HG02588 (cell line): ENCODE measurements at regions not wholly inside any gene's neighbourhood (a gene's known extent, or its start where the extent isn't known, plus 50 kb on each side); places are given as distances from the start of the nearest gene placed in this dataset.

Experiments
- ATAC-seq: cut with Tn5 transposase; IDR thresholded peaks from one replicate; pipeline ENCODE4 v1.9.1; 2021; ENCODE audit warnings: mild to moderate bottlenecking, moderate library complexity; ENCODE audit not compliant: unreplicated experiment

- ATAC-seq = no peak
Measured at GRCh38 chr6:88360203-88360797, 194.2 kb upstream of the CNR1 start.

- ATAC-seq = no peak
Measured at GRCh38 chr6:88359530-88360202, 193.5 kb upstream of the CNR1 start.

DNA sequence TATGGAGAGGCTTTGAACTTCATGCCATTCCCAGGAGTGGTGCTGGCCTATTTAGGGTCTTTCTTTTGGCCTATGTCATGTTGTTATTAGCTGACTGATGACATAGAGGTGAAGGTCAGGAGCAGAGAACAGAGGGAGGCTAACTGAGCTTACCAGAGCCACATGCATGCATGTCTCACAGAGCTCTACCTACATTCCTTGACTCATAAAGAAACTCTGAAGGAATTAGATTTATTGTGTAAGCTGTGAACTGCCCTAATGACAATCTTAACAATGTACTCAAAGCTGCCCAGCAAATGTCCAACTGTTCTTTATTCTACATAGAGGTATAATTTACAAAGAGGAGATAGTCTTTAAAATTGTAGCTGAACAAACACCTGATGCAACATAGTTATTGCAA, 192.7 kb upstream of the CNR1 start:
- no peak for ATAC-seq

DNA sequence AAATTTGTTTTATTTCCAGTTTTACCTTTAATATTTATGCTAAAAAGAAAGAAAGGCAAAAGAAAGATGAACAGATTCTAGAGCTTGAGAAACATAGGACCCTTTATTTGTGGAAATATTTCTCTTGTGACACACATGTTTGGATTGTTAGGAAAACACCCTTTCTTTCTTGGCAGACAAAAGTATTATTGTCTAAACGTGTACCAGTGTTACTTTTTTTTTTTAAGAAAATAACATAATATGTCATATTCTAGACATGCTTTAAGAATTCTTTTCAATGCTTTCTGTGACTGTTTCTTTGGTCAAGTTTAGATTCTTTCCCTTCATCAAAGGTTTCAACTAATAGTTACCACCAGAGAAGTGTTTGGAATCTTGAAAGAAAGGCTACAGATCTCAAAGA, 183.4 kb upstream of the CNR1 start:
- ATAC-seq = no peak

- ATAC-seq = no peak
Measured at GRCh38 chr6:88342336-88342735, 176.2 kb upstream of the CNR1 start.

- ATAC-seq = no peak
Measured at GRCh38 chr6:88339761-88340160, 173.6 kb upstream of the CNR1 start.

GRCh38 chr6:88321306-88321705, 155.2 kb upstream of the CNR1 start:
- no peak for ATAC-seq

DNA sequence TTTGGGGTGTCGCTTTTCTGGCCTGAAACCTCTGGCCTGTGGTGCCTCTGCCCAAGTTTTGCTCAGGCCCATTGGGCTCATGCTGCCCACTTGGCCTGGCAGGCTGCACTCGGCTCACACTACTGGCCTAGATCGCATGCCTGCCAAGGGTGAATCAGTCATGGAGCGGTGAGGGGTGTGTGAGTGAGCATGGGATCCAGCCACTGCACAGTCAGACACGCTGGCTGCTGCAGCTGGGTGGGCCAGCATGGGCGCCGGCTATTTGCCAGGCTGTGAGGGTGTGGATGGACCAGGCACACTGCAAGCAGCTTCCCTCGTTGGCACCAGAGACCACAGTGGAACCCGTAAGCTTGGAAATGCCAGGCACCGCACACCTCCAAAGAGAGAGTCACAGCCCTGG, 145.4 kb upstream of the CNR1 start:
- no peak for ATAC-seq

- no peak for ATAC-seq
Measured at GRCh38 chr6:88304520-88304919, 138.4 kb upstream of the CNR1 start.

DNA sequence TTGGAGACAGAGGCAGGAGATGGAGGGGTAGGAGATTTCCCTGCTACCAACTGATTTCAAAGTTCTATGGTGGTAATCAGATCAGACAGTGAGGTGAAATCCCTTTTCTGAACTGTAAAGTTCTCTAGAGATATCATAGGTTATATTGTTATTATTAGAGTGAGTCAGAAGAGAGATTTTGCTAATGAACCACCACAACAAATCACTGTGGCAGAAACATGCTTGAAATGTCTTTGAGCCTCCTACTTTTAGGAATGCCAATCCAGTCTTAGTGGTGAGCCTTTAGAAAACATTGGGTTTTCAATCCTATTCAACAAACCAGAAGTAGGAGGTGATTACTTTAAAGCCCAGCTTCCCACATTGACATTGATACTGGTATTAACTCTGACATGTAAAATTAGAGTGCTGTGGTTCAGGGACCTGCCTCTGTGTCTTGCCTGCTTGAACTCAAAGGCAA, 136.7 kb upstream of the CNR1 start:
- ATAC-seq = no peak

GRCh38 chr6:88301888-88302768, 136.0 kb upstream of the CNR1 start:
- ATAC-seq = no peak

DNA sequence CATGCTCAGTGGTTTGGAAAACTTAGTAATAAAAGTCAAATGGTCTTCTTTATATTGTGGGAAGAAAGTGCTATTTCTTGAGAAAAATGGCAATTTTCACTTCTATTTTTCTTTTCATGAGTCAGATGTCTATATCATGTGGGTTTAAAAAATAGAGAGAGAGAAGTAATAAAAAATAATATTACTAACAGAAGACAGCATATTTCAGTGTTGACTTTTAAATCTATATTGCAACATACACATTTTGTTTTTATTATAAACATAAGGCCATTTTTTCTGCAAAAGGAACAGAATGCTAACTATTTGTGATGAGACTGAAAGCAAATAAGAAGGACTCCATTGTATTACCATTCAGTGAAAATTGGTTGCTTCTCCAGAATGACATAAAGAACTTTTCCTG, 135.1 kb upstream of the CNR1 start:
- no peak for ATAC-seq

GRCh38 chr6:88298066-88298845, 132.1 kb upstream of the CNR1 start:
- no peak for ATAC-seq

- ATAC-seq = no peak
Measured at GRCh38 chr6:88296694-88297093, 130.5 kb upstream of the CNR1 start.

DNA sequence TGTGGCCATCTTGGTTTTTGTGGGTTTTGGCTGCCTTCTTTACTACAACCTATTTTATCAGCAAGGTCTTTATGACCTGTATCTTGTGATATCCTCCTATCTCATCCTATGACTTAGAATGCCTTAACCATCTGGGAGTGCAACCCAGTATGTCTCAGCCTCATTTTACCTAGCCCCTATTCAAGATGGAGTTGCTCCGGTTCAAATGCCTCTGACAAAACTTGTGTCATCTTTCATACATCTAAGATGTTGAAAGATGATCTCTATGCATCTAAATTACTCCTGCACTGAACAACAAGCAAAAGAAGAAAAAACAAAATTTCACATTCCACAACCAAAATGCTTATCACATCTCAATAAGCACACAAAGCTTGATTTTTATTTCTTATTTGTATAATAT, 129.5 kb upstream of the CNR1 start:
- no peak for ATAC-seq

- no peak for ATAC-seq
Measured at GRCh38 chr6:88294702-88295101, 128.6 kb upstream of the CNR1 start.

DNA sequence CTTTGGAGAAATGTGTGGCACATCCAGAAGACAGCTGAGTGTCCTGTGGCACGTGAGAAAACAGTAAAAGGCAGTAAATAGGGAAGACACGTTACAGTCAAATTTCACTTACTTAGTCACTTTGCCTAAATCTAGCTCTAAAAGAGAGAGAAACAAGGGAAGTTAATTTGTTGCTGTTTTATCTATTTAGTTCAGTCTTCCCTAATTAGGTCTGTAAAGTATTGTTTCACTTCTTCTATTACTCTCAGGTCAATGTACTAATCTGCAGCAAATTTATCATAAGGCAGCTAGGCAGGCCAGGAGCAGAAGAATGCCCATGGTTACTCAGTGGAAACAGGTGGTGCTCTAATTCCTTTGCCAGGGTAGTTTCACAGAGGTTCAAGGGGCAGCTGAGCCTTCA, 124.3 kb upstream of the CNR1 start:
- no peak for ATAC-seq

DNA sequence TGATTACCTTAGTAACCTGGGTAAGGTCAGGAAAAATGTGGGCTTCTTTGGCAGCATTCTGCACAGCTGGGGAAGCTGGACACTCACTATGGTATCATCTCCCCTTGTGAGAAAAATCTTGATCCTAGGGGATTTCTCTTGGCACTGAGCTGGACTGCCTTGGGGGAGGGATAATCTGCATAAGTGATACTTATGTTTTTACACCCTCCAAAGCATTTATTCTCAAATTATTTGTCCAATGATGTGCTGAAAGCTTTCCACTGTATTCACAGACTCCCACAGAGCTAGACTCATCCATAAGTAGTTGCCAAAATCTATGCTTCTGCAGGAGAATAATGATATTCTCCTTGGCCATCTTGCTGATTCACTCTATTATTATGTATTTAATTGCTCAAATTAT, 121.5 kb upstream of the CNR1 start:
- ATAC-seq = no peak

DNA sequence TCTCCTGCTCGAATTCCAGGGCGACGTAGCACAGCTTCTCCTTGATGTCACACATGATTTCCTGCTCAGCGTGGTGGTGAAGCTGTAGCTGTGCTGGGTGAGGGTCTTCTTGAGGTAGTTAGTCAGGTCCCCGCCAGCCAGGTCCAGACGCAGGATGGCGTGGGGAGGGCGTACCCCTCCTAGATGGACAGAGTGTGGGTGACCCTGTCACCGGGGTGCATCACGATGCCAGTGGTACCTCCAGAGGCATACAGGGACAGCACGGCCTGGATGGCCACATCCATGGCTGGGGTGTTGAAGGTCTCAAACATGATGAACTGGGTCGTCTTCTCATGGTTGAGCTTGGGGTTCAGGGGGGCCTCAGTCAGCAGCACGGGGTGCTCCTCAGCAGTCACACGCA, 110.2 kb upstream of the CNR1 start:
- ATAC-seq = no peak

DNA sequence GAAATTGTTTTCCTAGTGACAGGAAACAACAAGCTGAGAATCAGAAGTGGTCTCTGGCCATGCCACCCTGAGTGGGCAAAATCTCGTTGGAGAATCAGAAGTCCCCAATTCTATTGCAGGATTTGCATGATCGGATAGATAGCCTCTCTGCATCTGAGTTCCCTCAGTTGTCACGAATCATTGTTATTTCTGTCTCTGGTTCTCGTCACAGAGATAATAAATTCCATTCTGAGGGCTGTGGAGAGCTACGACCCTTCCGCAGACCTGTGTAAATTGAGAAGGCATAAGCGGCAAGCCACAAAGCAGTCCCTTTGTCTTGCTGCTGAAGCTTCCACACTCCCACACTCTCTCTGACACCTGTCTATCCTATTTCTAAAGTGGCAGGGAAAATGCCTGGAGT, 102.4 kb upstream of the CNR1 start:
- no peak for ATAC-seq

DNA sequence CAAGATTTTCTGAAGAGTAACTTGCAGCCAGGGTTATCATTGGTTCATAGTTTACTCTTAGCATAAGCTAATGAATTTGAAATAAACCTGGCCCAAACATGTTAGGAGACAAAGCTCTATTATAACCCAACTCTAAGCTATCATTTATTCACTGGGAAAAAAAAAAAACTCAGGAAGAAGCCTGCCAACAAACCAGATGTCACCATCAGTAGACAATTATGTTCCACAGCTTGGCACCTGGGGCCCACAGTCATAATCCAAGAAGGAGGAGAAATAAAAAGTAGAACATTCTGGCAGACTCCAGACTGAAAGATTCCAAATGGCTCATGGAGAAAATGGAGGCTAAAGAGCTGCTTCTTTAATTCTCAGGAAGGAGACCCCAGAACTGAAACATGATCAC, 100.0 kb upstream of the CNR1 start:
- no peak for ATAC-seq
